Stimulated activated CD4-positive, alpha-beta T cell treated with anti-CD3 and anti-CD28 coated beads, Interleukin-1b, Interleukin-23, amount 100 ng/mL, for 24 hours (primary cell): ENCODE measurements at regions not wholly inside any gene's neighbourhood (a gene's known extent, or its start where the extent isn't known, plus 50 kb on each side); places are given as distances from the start of the nearest gene placed in this dataset.

Source experiments
- DNase-seq, 4 experiments: peaks; one replicate each; pipeline ENCODE4 v3.0.0-alpha.2; 2020; ENCODE audit warnings: low read depth in 4 of 4, low spot score in 1 of 4

- DNase-seq = no peak
Measured at GRCh38 chr16:79303206-79303605, 297.3 kb downstream of the MAF start.

GRCh38 chr16:79302731-79303130, 297.8 kb downstream of the MAF start:
- DNase-seq = no peak

- no peak for DNase-seq
Measured at GRCh38 chr16:79301051-79301450, 299.5 kb downstream of the MAF start.

- no peak for DNase-seq
Measured at GRCh38 chr16:79298894-79299799, 301.4 kb downstream of the MAF start.

GRCh38 chr16:79298476-79298875, 302.1 kb downstream of the MAF start:
- no peak for DNase-seq

- DNase-seq = no peak
Measured at GRCh38 chr16:79297805-79298204, 302.7 kb downstream of the MAF start.

- DNase-seq = no peak
Measured at GRCh38 chr16:79297296-79297695, 303.2 kb downstream of the MAF start.

- no peak for DNase-seq
Measured at GRCh38 chr16:79296491-79296890, 304.0 kb downstream of the MAF start.

GRCh38 chr16:79295746-79296145, 304.8 kb downstream of the MAF start:
- no peak for DNase-seq

GRCh38 chr16:79295162-79295561, 305.4 kb downstream of the MAF start:
- DNase-seq = no peak

GRCh38 chr16:79294568-79294967, 306.0 kb downstream of the MAF start:
- no peak for DNase-seq

- no peak for DNase-seq
Measured at GRCh38 chr16:79293836-79294460, 306.6 kb downstream of the MAF start.

- no peak for DNase-seq
Measured at GRCh38 chr16:79288066-79288465, 312.5 kb downstream of the MAF start.

GRCh38 chr16:79287424-79287917, 313.1 kb downstream of the MAF start:
- DNase-seq = no peak

- DNase-seq = no peak
Measured at GRCh38 chr16:79286646-79287423, 313.7 kb downstream of the MAF start.

GRCh38 chr16:79284766-79285165, 315.8 kb downstream of the MAF start:
- DNase-seq = no peak

- no peak for DNase-seq
Measured at GRCh38 chr16:79283578-79283977, 317.0 kb downstream of the MAF start.

- DNase-seq = no peak
Measured at GRCh38 chr16:79282806-79283205, 317.7 kb downstream of the MAF start.

- peak in 2 of 4 experiments; percentile 44 to 53 for DNase-seq
Measured at GRCh38 chr16:79278506-79278905, 322.0 kb downstream of the MAF start.

- DNase-seq = no peak
Measured at GRCh38 chr16:79276501-79276900, 324.0 kb downstream of the MAF start.

- no peak for DNase-seq
Measured at GRCh38 chr16:79274264-79274663, 326.3 kb downstream of the MAF start.
